ENCODE measurements at regions not wholly inside any gene's neighbourhood (a gene's known extent, or its start where the extent isn't known, plus 50 kb on each side); places are given as distances from the start of the nearest gene placed in this dataset.

- no peak for TF ChIP-seq CTCF (IDR thresholded peaks at IDR 0.05 in 4 of 5, conservative IDR thresholded peaks at IDR 0.05 in 1 of 5)
- no peak for TF ChIP-seq POLR2A (IDR thresholded peaks at IDR 0.05)
These were observed 378.9 kb upstream of the HNRNPA3 start for GRCh38 chr2:176833671-176834070.
